Activated T-cell treated with anti-CD3 and anti-CD28 coated beads, Interleukin-2, amount 50 U/mL, for 24 hours (primary cell): ENCODE measurements at regions not wholly inside any gene's neighbourhood (a gene's known extent, or its start where the extent isn't known, plus 50 kb on each side); places are given as distances from the start of the nearest gene placed in this dataset.
"Not testable (repeated sequence)": the region's sequence is repeated elsewhere in the genome, so short reads cannot be mapped to it uniquely, and the experiment has no call there.

ENCODE experiments used
- DNase-seq: peaks from one replicate; pipeline ENCODE4 v3.0.0-alpha.2; 2020
- H3K27ac Mint-ChIP-seq: 2 replicates; pipeline ENCODE4 v1.8.0; 2020; ENCODE audit warnings: mild to moderate bottlenecking, mixed read lengths
- H3K27me3 Mint-ChIP-seq: 2 replicates; pipeline ENCODE4 v1.8.0; 2020; ENCODE audit warnings: mixed read lengths
- H3K36me3 Mint-ChIP-seq: 2 replicates; pipeline ENCODE4 v1.8.0; 2020; ENCODE audit warnings: low read depth, mixed read lengths
- H3K4me1 Mint-ChIP-seq: 2 replicates; pipeline ENCODE4 v1.8.0; 2020; ENCODE audit warnings: low read depth, mixed read lengths
- H3K4me3 Mint-ChIP-seq: 2 replicates; pipeline ENCODE4 v1.8.0; 2020; ENCODE audit warnings: mild to moderate bottlenecking, moderate library complexity, mixed read lengths
- H3K9me3 Mint-ChIP-seq: 2 replicates; pipeline ENCODE4 v1.8.0; 2020; ENCODE audit warnings: mixed read lengths

DNA sequence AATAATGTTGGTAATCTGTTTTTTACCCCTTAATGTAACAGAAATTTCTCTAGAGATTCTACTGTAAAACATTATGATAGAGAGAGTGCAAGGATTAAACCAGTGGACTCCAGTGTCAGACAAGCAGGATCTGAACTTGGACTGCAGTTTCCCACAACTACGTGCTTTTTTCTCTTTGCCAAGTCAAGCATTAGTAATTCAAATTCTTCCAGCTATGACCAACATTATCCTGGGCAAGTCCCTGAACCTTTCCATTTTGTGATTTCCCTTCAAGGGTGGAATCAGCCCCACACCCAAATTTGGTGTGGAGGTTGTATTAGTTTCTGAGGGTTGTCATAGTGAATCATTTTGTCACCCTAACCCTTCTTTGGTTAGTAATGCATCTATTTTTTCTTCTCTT, 482.0 kb downstream of the ZNF516 start:
- no peaks in the 10 kb centered on the region for H3K4me1 Mint-ChIP-seq
- H3K36me3 Mint-ChIP-seq: no peaks in the 10 kb centered on the region
- H3K4me3 Mint-ChIP-seq: no peak overlapping the region
- H3K27ac Mint-ChIP-seq: no peak overlapping the region
- DNase-seq: no peak
- H3K27me3 Mint-ChIP-seq: no peaks in the 10 kb centered on the region
- no peaks in the 10 kb centered on the region for H3K9me3 Mint-ChIP-seq

DNA sequence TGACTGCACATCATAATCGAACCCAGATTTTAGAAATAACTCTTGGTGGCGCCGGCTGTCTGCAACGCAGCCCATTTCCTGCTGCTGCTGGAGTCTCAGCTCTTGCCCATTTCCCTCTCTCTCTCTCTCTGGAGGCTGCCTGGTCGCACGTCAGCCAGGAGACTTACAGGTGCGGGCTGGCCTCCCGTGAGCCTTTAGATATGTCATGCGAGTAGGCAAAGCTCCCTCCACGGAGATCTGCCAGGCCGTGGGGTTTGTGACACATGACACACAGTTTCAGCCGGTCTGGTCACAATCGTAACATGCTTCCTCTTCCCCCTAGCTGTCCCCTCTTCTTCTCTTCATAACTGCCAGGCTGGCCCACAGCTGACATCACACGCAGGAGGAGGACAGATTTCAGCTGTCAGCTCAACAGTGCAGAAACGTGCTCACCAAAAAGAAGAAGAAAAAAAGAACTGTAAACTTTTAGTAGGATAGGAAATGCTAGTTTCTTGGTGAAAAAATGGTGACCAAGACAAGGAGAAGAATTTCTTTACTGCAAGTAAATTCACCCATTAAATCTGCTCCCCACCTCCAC, 489.3 kb downstream of the ZNF516 start:
- DNase-seq: no peak
- H3K27ac Mint-ChIP-seq: no peak overlapping the region
- H3K9me3 Mint-ChIP-seq: no peaks in the 10 kb centered on the region
- no peaks in the 10 kb centered on the region for H3K4me1 Mint-ChIP-seq
- no peak overlapping the region for H3K4me3 Mint-ChIP-seq
- H3K27me3 Mint-ChIP-seq: no peaks in the 10 kb centered on the region
- H3K36me3 Mint-ChIP-seq: no peaks in the 10 kb centered on the region

DNA sequence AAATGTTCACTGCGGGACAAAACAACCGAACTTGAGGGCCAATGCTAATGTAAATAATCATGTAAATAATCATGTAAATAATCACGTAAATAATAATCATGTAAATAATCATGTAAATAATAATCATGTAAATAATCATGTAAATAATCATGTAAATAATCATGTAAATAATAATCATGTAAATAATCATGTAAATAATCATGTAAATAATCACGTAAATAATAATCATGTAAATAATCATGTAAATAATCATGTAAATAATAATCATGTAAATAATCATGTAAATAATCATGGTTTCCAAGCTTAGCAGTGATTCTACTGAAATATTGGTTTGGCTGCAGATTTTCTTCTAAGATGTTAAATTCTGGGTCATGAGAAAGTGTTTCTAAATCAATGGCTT, 507.1 kb downstream of the ZNF516 start:
- H3K4me3 Mint-ChIP-seq, H3K4me1 Mint-ChIP-seq, H3K27ac Mint-ChIP-seq, H3K27me3 Mint-ChIP-seq, H3K9me3 Mint-ChIP-seq, H3K36me3 Mint-ChIP-seq, DNase-seq: not testable (repeated sequence)

DNA sequence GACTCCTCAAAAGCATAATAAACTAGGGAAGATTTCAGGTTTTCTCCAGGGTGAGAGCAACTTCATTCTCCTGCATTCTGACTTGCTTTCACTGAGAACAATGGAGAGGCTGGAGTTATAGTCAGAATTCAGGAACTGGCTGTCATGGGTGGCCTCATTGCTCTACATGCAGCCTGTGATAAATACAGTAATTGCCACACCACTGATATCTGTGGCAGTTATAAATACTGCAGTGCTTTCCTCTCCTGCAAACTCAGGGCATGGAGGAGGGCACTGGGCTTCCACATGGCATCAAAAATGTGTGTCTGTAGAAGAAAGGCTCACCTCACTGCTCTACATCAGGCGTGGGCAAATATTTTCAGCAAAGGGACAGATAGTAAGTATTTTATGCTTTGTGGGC, 510.2 kb downstream of the ZNF516 start:
- DNase-seq: no peak
- Mint-ChIP-seq H3K4me3 (no peak overlapping the region), H3K27me3 (no peaks in the 10 kb centered on the region), H3K4me1 (no peaks in the 10 kb centered on the region), H3K27ac (no peak overlapping the region), H3K9me3 (no peaks in the 10 kb centered on the region), H3K36me3 (no peaks in the 10 kb centered on the region)

DNA sequence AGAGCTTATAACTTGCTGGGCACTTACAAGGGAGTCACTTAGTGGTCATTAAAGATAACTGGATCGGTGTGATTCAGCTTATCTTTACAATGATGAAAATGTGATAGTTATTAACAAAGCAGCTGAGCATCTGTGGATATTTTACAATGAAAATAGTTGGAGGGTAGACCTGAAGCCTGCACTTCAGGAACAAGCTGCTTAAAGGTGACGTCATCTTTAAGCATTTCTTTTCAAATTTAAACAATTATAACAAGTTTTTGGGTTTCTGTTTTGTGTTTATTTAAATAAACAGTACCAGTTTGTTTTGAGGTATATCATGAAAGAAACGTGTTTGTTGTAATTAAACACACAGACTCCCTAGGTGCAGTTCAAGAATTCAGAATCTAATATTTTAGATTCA, 513.9 kb downstream of the ZNF516 start:
- Mint-ChIP-seq H3K27me3 (no peaks in the 10 kb centered on the region), H3K36me3 (no peaks in the 10 kb centered on the region), H3K9me3 (no peaks in the 10 kb centered on the region), H3K4me1 (peaks cover 1% of the 10 kb centered on the region), H3K27ac (no peak overlapping the region), H3K4me3 (no peak overlapping the region)
- DNase-seq: no peak

DNA sequence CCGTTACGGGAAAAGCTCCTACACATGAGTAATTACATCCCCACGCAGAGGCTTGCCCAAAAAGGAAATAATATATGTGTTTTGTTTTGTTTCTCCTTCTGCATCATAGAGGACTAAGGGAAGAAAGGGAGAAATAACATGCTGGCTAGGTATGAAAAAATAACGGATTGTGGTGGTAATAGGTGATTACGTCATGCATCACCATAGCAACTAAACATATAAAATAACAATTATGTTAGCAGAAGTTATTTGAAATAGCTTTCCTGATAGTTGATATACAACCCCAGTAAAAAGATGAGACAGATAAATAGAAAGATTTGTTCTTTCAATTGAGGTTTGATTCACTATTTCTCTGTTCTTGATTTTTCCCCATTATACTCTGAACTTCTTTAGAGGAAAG, 518.0 kb downstream of the ZNF516 start:
- peaks cover under 1% of the 10 kb centered on the region for H3K27me3 Mint-ChIP-seq
- H3K9me3 Mint-ChIP-seq: no peaks in the 10 kb centered on the region
- no peaks in the 10 kb centered on the region for H3K36me3 Mint-ChIP-seq
- H3K4me3 Mint-ChIP-seq: no peak overlapping the region
- H3K27ac Mint-ChIP-seq: no peak overlapping the region
- peaks cover 1% of the 10 kb centered on the region for H3K4me1 Mint-ChIP-seq
- no peak for DNase-seq

DNA sequence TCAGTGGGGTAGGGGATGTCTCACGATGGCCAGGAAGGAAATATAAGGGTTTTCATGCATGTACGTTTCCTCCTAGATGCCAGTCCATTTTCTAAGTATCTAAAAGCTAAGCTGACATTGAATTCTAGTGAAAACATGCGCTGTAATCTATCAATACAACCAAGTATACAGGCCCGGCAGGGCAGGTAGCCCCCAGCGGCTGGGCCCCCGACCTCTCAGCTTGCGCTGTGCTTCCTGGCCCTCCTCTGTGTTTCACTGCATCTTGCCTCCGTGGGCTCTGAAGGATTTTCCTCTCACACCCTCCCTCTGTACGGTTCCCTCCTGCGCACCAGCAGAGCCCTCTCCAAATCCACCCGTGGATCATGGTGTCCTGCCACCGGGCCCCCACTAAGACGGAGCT, 524.8 kb downstream of the ZNF516 start:
- H3K36me3 Mint-ChIP-seq: no peaks in the 10 kb centered on the region
- H3K9me3 Mint-ChIP-seq: no peaks in the 10 kb centered on the region
- peaks cover 4% of the 10 kb centered on the region for H3K27me3 Mint-ChIP-seq
- no peak overlapping the region for H3K27ac Mint-ChIP-seq
- no peak overlapping the region for H3K4me3 Mint-ChIP-seq
- no peak for DNase-seq
- no peaks in the 10 kb centered on the region for H3K4me1 Mint-ChIP-seq

DNA sequence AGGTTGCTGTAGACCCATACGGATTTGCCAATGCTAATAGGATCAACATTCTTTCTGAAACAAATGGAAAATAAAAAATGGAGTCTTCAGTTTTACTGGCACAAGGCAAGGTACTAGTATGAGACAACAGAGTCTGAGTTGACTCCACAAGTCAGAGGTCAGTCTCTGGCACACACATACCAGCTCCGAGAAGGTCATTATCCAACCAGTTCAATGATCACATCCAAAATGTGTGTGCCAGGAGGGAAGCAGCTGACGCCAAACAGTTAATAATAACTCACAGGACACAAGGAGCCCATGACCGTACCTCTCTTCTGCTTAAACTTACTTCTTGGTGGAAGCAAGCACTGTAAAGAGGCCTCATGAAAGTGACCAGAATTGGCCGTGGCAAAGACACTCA, 528.6 kb downstream of the ZNF516 start:
- Mint-ChIP-seq H3K9me3 (no peaks in the 10 kb centered on the region), H3K27ac (no peak overlapping the region)

DNA sequence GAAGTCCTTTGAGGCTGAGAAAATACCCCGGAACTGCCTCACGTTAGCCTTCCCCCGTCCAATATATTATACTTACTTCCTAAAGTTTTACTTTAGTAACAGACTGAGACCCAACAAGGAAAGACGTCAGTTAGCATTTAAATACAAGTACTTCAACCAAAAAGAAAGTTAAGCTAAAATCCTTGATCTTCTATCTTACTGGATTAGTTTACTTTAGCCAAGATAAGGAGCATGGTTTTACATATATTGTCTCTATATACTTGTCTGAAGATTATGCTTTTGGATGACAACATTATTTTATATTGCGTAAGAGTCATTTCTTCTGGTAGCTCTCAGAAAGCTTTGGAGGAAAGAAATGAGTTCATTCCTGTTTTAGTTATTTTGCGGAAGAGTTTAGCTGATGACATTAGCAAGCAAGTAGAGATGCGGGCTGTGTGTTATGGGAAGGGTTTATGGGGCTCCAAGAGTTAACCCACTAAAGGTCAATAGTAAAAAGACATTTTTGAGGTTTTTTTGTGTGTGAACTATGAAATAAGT, 532.9 kb downstream of the ZNF516 start:
- Mint-ChIP-seq H3K4me3 (no peak overlapping the region), H3K36me3 (no peaks in the 10 kb centered on the region), H3K27ac (no peak overlapping the region), H3K9me3 (no peaks in the 10 kb centered on the region), H3K27me3 (no peaks in the 10 kb centered on the region), H3K4me1 (no peaks in the 10 kb centered on the region)
- no peak for DNase-seq

More for the DNA sequence above, 528.6 kb downstream of the ZNF516 start:
- H3K4me3 Mint-ChIP-seq: no peak overlapping the region
- no peaks in the 10 kb centered on the region for H3K4me1 Mint-ChIP-seq
- H3K27me3 Mint-ChIP-seq: no peaks in the 10 kb centered on the region
- no peak for DNase-seq
- no peaks in the 10 kb centered on the region for H3K36me3 Mint-ChIP-seq

DNA sequence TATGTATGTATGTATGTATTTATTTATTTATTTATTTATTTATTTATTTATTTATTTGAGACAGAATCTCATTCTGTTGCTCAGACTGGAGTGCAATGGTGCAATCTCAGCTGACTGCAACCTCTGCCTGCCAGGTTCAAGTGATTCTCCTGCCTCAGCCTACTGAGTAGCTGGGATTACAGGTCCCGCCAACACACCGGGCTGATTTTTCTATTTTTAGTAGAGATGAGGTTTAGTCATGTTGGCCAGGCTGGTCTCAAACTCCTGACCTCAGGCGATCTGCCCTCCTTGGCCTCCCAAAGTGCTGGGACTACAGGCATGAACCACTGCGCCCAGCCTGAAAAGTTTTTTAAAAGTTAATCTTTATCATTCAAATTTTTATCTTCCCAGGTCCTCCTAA, 532.9 kb upstream of the SMIM21 start:
- H3K9me3 Mint-ChIP-seq, H3K27ac Mint-ChIP-seq, H3K4me1 Mint-ChIP-seq, H3K27me3 Mint-ChIP-seq, H3K4me3 Mint-ChIP-seq, H3K36me3 Mint-ChIP-seq, DNase-seq: not testable (repeated sequence)

DNA sequence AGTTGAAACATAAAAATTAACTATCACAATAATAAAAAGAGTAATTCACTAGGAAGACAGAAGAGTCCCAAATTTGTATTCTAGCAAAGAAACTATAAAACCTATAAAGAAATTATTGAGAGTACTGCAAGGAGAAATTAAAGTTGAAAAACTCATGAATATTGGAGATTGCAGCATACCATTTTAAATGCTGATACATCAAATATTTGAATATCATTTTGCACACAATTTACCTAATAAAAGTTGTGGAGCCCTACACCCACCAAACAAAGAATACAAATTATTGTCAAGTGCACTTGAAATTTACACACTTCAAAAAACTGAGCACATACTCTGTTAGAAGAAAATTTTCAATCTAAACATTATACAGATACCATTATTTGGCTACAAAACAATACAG, 531.6 kb upstream of the SMIM21 start:
- H3K9me3 Mint-ChIP-seq: peaks cover 4% of the 10 kb centered on the region

DNA sequence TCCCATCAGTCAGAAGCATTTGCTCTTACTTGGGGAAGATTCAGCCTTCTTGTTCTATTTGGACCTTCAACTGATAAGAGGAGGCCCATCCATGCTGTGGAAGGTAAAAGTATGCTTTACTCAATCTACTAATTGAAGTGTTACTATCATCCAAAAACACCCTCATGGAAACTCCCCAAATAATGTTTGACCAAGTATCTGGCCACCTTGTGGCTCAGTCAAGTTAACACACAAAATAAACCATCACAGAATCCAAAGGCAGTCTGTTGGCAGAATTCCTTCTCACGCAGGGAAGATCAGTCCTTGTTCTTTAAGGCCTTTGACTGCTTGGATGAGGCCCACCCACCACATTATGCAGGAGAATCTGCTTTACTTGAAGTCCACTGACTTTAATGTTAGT, 531.2 kb upstream of the SMIM21 start:
- H3K27ac Mint-ChIP-seq: no peak overlapping the region
- no peaks in the 10 kb centered on the region for H3K36me3 Mint-ChIP-seq
- no peaks in the 10 kb centered on the region for H3K27me3 Mint-ChIP-seq
- H3K4me3 Mint-ChIP-seq: no peak overlapping the region
- peaks cover 4% of the 10 kb centered on the region for H3K9me3 Mint-ChIP-seq
- DNase-seq: no peak
- no peaks in the 10 kb centered on the region for H3K4me1 Mint-ChIP-seq

More for the DNA sequence above, 531.6 kb upstream of the SMIM21 start:
- H3K4me3 Mint-ChIP-seq: no peak overlapping the region
- no peaks in the 10 kb centered on the region for H3K27me3 Mint-ChIP-seq
- H3K27ac Mint-ChIP-seq: no peak overlapping the region
- no peaks in the 10 kb centered on the region for H3K4me1 Mint-ChIP-seq
- H3K36me3 Mint-ChIP-seq: no peaks in the 10 kb centered on the region
- DNase-seq: no peak

DNA sequence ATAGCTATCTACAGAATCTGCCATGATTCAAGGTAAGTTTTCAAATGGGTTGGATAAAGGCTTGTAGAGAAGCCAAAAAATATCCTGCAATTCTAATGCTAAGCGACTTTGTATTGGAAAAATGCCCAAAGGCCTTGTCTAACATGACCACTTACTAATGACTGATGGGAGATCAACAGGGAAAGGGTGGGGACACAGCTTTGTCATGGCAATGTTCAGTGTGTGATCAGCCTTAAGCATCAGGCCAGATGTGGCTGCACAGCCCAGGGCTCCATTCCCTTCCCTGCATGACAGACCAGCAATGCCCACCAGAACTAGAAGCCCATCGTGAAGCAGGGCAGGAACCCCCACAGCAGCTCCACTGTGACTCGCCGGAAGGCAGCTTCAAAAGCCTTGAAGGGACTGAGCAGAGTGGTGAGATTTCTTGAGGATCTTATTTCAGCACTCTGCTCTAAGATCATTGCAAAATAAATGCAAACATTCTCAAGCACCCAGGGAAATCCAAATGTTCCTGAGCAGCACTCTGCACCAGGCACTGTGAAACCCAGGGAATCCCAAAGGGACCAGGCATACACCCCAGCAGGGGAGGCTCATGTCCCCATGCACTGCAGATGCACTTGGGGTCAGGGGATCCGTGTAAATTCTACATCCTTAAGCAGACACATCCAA, 517.9 kb upstream of the SMIM21 start:
- H3K36me3 Mint-ChIP-seq: no peaks in the 10 kb centered on the region
- DNase-seq: no peak
- no peak overlapping the region for H3K27ac Mint-ChIP-seq
- H3K4me1 Mint-ChIP-seq: no peaks in the 10 kb centered on the region
- peaks cover 25% of the 10 kb centered on the region for H3K9me3 Mint-ChIP-seq
- no peak overlapping the region for H3K4me3 Mint-ChIP-seq
- no peaks in the 10 kb centered on the region for H3K27me3 Mint-ChIP-seq

DNA sequence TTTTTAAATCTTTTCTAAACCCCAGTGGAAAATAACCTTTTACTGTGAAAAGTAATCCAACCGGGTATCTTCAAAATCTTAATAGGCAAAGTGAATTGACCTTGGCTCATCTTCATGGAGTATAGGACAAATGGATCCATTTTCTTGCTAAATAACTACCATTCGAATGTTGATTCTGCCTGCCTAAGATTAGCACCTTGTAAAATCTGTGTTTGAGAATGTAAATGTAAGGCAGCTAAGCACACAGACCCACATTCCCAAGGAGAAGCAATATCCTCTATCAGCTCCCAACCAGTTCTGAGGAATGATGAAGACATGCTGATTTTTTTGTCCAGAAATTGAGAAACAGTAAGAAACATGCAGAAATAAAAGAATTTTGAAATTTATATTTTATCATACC, 509.8 kb upstream of the SMIM21 start:
- DNase-seq: no peak
- no peak overlapping the region for H3K27ac Mint-ChIP-seq
- H3K27me3 Mint-ChIP-seq: peaks cover 5% of the 10 kb centered on the region
- H3K9me3 Mint-ChIP-seq: peaks cover 5% of the 10 kb centered on the region
- H3K4me1 Mint-ChIP-seq: no peaks in the 10 kb centered on the region
- H3K4me3 Mint-ChIP-seq: no peak overlapping the region
- H3K36me3 Mint-ChIP-seq: no peaks in the 10 kb centered on the region

DNA sequence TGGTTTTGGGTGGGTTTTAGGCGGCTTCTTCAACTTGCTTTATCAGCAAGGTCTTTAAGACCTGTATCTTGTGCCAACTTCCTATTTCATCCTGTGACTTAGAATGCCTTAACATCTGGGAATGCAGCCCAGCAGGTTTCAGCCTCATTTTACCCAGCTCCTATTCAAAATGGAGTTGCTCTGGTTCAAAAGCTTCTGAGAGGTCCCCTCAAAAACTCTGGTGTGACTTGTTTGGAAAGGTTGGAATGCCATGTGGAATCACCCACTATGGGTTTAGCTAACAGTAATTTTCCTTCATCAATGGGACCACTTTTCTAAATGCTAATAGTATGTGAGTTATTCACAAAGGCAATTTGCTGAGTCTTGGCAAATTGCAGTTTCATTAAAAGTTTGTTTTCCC, 509.4 kb upstream of the SMIM21 start:
- H3K27me3 Mint-ChIP-seq: peaks cover 5% of the 10 kb centered on the region
- DNase-seq: no peak
- H3K4me3 Mint-ChIP-seq: no peak overlapping the region
- H3K4me1 Mint-ChIP-seq: no peaks in the 10 kb centered on the region
- no peaks in the 10 kb centered on the region for H3K36me3 Mint-ChIP-seq
- peaks cover 2% of the 10 kb centered on the region for H3K9me3 Mint-ChIP-seq
- no peak overlapping the region for H3K27ac Mint-ChIP-seq
